Fibroblast of peridontal ligament (primary cell): ENCODE measurements at regions not wholly inside any gene's neighbourhood (a gene's known extent, or its start where the extent isn't known, plus 50 kb on each side); places are given as distances from the start of the nearest gene placed in this dataset.

Experiments
- DNase-seq: peaks from one replicate; pipeline ENCODE4 v3.0.0-alpha.2; 2010; ENCODE audit errors: extremely low read depth

GRCh38 chr13:47337781-47338507 is 441.1 kb upstream of the HTR2A start:
- peak; percentile 76 for DNase-seq

DNA sequence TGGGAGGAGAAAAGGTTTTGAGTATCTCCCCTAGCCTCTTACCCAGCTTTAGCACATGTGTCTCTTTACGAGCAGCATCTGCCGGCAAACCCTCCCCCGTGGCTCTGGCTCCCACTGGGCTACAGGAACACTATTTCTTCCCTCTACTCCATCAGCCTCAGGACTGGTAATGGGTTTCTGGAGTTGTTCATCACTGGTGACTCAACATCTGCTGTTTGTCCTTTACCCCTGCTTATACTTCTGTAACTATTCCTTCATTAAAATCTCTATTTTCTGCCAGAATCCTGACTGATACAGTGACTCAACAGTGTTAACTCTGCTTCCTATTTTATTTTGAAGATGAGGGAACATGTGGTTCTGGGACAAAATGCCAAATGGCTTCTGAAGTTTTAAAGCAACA is 437.3 kb upstream of the HTR2A start:
- DNase-seq, result peak; percentile 94

GRCh38 chr13:47332149-47332548 is 435.3 kb upstream of the HTR2A start:
- no peak for DNase-seq

GRCh38 chr13:47330031-47330430 is 433.2 kb upstream of the HTR2A start:
- no peak for DNase-seq

GRCh38 chr13:47327861-47328260 is 431.0 kb upstream of the HTR2A start:
- no peak for DNase-seq

- peak; percentile 18 for DNase-seq
Observed at GRCh38 chr13:47326061-47326460, 429.2 kb upstream of the HTR2A start.

GRCh38 chr13:47317356-47317755 is 420.5 kb upstream of the HTR2A start:
- DNase-seq, result no peak

- no peak for DNase-seq
Observed at GRCh38 chr13:47310401-47310800, 413.5 kb upstream of the HTR2A start.

- DNase-seq, result peak; percentile 16
Observed at GRCh38 chr13:47306991-47307390, 410.1 kb upstream of the HTR2A start.

- no peak for DNase-seq
Observed at GRCh38 chr13:47303626-47304025, 406.8 kb upstream of the HTR2A start.

DNA sequence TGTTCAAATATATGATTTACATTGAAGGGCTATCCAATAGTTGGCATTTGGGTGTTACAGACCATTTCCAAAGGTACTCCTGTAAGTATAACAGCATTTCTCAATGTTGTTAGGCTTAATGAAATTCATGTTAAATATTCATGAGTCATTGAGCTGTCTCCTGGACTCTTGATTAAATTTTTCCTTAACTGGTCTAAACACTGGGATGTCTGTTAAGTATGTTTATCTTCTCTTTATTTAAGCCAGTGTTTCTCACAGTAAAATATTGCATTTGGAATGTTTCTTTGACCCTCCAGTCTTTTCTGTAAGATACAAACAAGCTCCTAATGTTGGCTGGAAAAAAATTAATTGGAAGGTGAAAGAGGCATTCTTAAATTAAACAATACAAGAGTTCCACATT is 402.5 kb upstream of the HTR2A start:
- DNase-seq, result peak; percentile 52

DNA sequence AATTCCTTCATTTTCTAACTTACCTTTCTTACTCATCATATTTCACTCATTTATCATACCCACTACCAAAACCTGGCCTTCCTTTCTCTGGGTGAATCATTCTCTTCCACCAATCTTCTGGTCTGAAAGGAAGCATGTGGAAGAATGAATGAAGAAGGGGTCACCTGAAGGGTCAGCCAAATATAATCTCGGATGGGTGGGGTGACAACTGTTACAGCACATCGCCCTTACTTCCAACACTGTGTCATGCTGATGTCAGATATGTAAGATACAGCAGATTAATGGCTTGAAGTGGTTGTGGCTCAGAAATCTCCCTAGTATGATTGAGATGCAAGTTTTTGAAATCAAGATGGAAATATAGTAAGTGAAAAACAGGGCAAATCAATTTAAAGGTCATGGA is 401.7 kb upstream of the HTR2A start:
- no peak for DNase-seq

DNA sequence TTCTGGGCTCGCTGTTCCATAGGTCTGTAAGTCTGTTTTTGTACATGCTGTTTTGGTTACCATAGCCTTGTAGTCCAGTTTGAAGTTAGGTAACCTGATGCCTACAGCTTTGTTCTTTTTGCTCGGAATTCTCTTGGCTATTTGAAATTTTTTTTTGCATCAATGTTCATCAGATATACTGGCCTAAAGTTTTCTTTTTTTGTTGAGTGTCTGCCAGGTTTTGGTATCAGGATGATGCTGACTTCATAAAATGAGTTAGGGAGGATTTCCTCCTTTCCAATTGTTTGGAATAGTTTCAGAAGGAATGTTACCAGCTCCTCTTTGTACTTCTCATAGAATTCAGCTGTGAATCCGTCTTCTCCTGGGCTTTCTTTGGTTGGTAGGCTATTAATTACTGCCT is 397.8 kb upstream of the HTR2A start:
- peak; percentile 9 for DNase-seq

DNA sequence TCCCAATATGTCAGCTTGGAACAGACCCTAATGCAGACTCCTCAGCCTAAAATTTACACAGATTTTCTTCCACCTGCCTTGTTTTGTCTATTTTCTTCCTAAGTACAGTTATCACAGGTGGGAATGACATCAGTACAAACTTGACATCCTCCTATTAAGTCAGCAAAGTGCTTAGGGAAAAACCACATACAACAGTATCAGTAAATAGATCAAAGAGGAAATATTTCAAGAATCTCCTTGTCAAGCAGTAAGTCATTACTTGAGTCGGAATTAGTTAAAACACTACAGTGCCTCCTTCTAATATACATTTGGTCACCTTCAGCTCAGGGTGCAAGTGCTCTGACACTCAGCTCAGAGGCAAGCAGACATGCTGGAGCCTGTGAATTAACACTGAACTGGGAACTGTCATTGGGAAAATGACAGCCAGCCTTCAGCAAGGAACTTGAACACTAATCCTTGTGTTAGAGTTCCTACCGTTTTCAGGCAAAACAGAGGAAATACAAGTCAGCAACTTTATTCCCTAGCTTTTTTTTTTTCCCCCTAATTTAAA is 394.3 kb upstream of the HTR2A start:
- no peak for DNase-seq

DNA sequence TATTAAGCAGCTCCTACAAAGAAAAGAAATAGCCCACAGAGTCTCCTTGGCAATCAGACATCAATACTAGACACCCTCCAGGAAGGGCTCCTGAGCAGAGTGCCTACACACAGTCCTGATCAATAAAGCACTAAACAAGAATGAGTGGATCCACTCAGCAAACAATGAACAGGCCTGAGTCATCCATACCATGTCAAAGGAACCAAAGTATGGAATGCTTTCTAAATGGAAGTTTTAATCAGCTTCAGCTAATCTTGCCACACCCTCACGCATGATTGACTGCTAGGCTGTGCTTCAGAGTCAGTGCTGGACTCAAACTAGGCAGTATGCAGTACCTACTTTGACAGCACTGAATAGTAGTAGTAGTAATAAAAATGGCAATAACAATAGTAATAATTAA is 392.7 kb upstream of the HTR2A start:
- no peak for DNase-seq

DNA sequence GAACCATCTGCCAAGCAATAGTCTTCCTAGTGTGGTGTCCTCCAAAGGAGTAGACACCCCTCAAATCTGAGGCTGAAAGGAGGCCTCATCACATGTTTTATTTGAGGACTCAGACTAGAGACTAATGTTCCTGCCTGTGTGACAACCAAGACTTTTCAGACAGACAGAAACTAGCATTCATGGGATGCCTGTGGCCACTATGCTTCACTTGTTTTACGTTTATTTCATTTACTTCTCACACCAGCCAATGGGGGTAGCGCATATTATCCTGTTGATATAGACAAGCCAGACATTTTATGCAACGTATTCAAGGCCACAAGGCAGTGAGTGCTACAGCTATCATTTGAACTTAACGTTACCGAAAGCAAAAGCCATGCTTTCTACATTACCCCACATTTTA is 391.7 kb upstream of the HTR2A start:
- DNase-seq, result peak; percentile 11

DNA sequence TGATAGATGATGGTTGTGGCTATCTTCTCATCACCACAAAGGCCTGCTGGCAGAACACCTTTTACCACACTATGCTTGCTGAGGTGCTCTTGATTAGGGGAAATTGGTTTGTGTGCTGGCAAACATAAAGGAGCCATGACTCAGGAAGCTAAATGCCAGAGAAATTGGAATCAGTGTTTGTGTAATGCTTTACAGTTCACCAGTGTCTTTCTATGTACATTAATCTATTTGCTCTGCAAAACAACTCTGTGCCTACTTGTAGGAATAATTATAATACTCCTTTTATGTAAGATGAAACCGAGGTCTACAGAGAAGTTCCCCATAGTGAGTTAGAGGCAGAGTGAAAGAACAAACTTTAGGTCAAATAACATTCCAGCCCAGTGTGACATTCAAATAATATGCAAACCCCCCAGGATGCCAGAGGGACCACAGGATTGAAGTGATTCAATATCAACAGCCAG is 390.5 kb upstream of the HTR2A start:
- peak; percentile 69 for DNase-seq

DNA sequence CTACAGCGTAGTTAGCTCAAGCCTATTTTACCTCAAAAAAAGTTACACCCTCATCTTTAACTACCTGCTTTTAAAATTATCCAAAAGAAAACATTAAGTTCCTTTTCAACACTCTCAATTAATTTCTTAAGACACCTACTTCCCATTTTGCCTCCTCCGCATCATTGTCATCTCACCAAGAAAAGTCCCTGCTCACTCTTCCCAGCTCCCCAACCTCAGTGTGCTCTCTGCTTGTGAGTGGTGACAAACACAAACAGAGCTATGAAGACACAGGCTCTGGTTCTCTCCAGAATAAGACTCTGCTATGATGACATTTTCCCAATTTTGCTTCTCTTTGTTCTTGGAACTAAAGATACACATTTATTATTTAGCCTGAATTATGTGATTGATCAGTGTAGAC is 385.1 kb upstream of the HTR2A start:
- no peak for DNase-seq

- DNase-seq, result no peak
Observed at GRCh38 chr13:47279920-47280319, 383.1 kb upstream of the HTR2A start.

GRCh38 chr13:47277774-47278173 is 380.9 kb upstream of the HTR2A start:
- DNase-seq, result no peak

- DNase-seq, result no peak
Observed at GRCh38 chr13:47268270-47268669, 371.4 kb upstream of the HTR2A start.

- no peak for DNase-seq
Observed at GRCh38 chr13:47258384-47258783, 361.5 kb upstream of the HTR2A start.

DNA sequence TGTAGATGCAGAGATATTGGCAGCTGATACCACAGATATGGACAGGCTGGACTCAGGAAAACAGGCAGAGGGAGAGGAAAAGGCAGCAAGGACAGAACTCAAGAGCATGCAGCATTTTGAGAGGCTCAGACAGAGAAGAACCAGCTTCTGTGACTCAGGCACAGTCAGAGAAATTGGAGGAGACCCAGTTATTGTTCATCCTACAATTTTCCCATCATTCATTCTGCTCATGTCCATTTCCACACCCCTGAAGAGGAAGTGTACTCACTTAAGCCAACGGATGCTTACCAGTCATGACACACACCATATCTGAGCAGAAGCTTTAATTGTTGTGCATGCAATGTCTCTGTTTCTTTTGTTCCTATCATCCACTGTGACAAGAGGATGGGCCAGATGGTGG is 359.8 kb upstream of the HTR2A start:
- DNase-seq, result peak; percentile 68

DNA sequence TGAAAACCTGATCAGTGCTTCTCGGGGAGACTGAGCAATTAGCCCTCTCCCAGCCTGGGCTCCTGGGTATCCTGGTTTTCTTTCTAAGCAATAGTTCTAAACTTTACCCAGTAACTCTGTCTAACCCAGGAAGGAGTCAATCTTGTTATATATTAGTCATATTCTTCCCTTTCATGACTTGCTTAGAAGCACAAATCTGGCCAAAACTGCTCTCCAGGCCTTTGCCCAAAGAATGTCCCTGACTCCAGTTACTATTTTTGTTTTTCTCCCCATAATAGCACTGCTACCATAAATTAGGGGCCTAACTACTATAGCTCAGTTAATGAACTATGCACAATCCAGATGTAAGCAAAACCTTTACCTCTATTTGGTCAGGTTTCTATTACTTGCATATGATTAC is 355.8 kb upstream of the HTR2A start:
- DNase-seq, result peak; percentile 25
